HG03432 (cell line): ENCODE measurements at regions not wholly inside any gene's neighbourhood (a gene's known extent, or its start where the extent isn't known, plus 50 kb on each side); places are given as distances from the start of the nearest gene placed in this dataset.

Experiments
- ATAC-seq: cut with Tn5 transposase; IDR thresholded peaks from one replicate; pipeline ENCODE4 v1.9.1; 2021; ENCODE audit warnings: mild to moderate bottlenecking, moderate library complexity; ENCODE audit not compliant: unreplicated experiment

DNA sequence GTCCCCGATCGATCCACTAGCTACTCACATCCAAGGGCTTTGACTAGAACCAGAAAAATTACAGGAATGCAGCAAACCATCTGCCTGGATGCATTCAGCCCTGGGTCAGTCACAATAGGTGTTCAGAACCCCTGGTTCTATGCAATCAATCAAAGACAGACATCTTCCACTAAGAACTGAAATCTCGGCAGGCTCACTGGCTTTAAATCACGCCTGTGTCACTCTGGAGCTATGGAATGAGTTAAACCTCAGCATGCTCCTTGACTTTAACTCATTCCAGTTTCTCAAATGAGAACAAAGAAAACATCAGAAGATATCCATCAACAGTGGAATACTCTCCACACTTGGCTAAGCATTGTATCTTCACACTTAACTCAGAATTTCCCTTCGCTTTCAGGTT is 68.1 kb upstream of the SPTBN1 start:
- no peak for ATAC-seq

DNA sequence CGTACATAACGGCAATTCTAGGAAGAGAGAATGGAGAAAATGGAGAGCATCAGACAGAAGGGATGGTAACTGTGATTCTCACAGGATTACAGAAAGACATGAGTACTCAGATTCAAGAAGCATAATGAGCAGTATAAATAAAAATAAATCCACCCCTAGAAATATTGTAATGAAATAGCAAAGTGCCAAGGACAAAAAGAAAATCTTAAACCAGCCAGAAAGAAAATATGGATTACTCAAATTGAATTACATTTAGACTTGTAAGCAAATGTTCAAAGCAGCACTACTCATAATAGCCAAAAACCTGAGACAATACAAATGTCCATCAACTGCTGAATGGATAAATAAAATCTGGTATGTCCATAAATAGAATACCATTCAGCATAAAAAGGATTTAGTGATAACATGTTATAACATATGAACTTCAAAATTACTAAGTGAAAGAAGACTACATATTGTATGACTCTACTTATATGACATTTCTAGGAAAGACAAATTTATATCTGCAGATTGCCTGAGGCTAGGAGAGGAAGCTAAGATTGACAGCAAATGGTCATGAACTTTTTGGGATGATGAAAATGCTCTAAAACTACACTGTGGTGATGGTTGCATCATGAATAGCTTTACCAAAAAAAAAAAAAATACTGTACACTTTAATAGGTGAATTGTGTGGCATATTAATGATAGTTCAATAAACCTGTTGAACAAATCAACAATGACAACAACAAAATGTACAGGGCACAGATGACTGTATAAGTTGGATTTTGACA is 63.4 kb upstream of the SPTBN1 start:
- no peak for ATAC-seq

DNA sequence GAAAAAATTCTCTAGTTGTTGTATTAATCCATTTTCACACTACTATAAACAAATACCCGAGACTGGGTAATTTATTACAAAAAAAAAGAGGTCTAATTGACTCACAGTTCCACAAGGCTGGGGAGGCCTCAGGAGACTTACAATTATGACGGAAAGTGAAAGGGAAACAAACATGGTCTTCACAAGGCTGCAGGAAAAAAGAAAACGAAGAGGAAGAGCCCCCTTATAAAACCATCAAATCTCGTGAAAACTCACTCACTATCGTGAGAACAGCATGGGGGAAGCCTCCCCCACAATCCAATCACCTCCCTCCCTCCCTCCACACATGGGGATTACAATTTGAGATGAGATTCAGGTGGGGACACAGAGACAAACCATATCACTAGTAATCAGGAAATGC is 61.7 kb upstream of the SPTBN1 start:
- peak; percentile 84 for ATAC-seq

DNA sequence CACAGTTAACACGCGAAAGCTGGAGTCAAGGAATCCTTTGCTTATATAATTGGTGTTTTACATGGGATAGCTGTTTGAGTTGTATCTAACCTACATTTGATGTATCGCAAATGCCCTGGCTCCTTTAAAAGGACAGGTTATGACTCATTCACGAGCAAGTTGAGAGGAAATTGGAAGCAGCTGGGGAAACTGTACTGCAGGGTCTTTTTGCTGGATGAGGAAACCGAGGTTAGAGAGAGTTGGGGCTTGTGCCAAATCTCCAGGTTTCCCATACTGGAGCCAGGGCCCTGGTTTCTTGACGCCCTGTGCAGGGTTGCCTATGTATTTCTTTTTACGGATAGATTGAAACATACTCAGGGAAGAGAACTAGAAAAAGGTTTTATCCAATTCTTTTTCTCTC is 60.0 kb upstream of the SPTBN1 start:
- ATAC-seq = no peak

DNA sequence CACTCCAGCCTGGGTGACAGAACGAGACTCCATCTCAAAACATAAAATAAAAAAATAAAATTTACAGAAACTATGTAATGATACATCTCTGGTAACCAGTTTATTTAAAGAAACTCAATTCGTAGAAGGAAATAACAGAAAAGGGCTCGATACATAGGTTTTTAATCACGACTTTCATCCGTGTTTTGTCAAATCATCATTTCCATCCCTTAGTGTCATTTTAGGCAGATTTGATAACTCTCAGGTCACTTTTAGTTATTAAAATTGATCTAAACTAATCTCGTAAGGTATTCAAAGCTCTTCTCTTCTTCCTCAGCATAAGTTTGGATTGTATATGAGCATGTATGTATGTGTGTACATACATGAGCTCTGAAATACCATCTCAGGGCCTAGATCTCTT is 59.3 kb upstream of the SPTBN1 start:
- no peak for ATAC-seq

- no peak for ATAC-seq
Observed at GRCh38 chr2:54397426-54397825, 58.7 kb upstream of the SPTBN1 start.

- no peak for ATAC-seq
Observed at GRCh38 chr2:54401554-54401953, 54.6 kb upstream of the SPTBN1 start.

DNA sequence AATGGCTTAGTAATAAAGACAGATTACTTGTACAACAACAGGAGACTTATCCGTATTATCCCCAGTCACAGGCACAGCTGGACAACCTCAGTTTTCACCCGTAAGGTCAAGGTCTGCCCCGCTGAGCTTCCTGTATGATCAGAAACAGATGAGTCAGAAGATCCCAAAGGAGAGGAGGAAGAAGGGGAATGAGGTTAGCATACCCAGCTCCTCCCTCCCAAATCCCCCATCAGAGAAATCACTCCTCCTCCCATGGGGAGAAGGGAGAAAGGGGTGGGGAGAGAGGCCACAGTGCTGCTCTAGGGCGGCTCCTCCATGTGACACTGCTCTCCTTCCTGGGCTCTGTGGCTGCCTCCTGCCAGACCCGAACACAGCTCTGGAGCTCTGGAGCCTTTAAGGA is 53.8 kb upstream of the SPTBN1 start:
- ATAC-seq = no peak

GRCh38 chr2:54403512-54404238 is 52.5 kb upstream of the SPTBN1 start:
- no peak for ATAC-seq

DNA sequence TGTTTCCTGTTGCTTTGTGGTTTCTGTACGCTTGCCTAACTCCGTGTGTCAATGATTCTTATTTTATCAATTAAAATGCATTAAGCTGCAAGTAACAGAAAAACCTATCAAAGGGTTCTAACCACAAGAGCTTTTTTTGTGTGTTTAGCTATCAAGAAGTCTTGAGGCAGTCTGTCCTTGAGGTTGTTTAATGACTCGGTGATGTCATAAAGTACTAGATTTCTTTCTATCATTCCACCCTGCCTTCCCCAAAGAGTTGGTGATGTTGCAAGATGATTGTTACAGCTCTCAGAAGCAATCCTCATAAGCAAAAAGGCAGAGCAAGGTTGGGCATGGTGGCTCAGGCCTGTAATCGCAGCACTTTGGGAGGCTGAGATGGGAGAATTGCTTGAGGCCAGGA is 51.9 kb upstream of the SPTBN1 start:
- no peak for ATAC-seq

GRCh38 chr2:54406031-54406430 is 50.1 kb upstream of the SPTBN1 start:
- no peak for ATAC-seq
